Pons (tissue), 1 donor: ENCODE measurements at regions not wholly inside any gene's neighbourhood (a gene's known extent, or its start where the extent isn't known, plus 50 kb on each side); places are given as distances from the start of the nearest gene placed in this dataset.
"Not testable (repeated sequence)": the region's sequence is repeated elsewhere in the genome, so short reads cannot be mapped to it uniquely, and the experiment has no call there.

ENCODE experiments used
- DNase-seq: peaks from one replicate; pipeline ENCODE4 v3.0.0-alpha.2; 2016; ENCODE audit warnings: low spot score

DNA sequence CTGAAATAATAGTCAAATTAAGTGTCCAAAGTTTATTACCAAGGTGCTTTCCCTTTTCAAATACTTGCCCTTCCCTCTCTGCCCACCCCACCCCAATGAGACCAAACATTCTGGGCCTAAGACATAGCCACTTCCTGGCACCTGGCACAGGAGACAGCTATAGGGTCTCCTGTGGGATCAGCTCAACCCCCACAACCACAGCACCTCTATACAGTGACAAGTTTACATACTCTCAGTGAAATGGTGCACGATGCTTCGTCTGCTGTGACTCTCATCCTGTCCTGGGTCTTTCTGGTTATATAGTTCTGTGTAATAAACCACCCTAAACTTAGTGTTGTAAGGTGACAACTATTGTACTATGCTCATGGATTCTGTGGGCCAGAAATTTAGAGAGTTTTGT lies 466.2 kb downstream of the FBXO15 start:
- no peak for DNase-seq

DNA sequence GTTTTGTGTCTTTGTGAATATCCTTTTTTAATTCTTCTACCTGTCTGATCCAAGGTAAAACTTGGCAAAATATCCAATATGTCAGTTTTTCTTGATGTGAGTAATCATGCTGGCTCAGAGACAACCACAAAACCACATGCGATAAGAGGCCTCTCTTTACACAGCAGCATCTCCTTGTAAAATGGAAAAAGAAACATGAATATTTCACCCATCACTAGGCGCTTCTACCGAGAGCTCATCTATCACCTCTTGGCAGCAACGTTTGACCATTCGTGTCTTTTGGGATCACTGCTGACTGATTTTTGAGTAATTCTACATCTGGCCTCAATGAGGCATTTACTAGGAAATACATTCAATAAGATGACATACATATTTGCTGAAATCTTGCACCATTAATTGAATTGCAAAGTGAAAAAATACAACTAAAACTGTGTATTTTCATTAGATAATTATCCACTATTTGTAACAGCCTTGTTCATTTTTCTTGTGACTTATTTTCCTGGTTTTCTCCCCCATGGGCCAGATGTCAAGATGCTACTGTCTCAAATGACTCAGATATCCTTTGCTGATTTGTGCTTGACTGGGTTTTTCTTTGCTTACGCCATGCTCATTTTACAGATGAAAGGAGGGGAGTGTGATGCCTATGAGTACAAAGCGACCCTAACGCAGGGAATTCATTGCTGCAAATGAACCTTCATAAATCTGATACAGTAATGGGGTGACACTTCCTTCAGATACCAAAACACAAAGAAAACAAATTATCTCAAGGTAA lies 467.5 kb downstream of the FBXO15 start:
- DNase-seq = no peak

DNA sequence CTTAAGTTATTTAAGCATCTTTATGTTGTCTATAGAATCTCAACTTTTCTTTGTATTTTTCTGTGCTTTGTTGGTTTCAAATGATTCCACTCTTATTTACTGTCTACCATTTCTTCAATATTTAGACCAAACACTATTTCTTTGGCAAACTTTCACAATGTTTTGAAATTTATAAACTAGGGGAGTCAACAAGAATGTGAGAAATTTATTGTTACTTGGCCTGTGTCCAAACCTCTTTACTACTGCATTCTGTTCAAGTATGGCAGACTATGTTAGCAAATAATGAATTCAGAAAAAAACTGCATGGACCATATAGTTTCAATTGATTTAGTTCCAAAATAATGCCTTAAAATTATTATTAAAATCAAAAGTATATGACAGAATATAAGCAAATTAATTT lies 470.2 kb downstream of the FBXO15 start:
- no peak for DNase-seq

DNA sequence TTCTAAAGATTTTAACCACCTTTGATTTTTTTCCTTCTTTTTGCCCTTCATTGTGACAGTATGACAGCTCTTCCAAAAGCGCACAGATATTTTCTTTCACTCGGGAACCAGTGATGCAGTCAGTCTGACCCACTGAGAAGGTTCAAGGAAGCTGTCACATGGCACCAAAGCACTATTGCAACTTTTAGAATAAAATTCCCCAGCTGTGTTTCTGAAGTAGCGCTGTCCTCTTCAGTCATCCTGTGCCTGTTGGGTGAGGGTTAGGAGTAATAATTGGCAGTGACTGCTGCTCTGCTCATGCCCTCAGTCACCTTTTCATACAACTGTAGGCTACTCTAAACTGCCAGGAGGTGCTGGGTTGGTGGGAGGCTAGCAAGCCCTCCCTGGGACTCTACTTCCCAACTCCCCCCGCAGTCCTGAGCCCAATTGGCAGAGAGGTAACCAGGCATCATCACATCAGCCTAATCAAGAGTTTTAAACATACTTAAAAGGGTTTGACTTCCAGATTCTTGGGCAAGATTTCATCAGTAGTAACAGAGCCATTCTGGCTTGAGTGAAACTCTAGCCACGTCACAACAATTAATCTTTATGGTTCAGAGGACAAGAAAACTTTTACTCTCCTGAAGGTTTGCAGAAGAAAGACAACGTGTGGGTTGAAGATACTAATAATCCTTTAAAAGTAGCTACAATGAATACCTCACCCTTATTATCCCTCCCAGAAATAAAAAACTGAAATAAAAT lies 473.3 kb downstream of the FBXO15 start:
- DNase-seq = no peak

DNA sequence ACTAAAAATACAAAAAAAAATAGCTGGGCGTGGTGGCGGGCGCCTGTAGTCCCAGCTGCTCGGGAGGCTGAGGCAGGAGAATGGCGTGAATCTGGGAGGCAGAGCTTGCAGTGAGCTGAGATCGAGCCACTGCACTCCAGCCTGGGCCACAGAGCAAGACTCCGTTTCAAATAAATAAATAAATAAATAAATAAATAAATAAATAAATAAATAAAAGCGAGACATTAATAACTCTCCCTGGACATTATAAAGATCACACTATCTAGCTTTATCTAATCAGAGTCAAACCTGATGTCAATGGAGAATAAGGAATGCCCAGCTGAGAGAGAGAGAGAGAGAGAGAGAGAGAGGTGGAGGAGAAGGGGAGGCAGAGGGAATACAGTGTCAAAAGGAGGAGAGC lies 476.2 kb downstream of the FBXO15 start:
- not testable (repeated sequence) for DNase-seq

DNA sequence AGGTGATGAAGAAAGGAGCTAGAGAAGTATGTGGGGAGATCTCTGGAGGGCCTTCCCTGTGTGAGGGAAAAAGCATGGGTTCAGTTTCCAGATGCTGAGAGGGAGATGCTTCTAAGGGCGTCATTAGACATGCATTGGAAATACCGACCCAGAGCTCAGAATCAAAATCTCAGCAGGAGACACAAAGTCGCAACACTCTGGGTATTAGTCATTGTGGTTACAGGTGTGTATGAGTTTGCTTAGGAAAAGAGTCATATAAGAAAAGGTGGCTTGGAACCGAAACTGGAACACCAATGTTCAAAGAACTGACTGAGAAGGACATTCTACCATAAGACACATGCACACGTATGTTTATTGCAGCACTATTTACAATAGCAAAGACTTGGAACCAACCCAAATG lies 477.1 kb downstream of the FBXO15 start:
- DNase-seq = no peak

DNA sequence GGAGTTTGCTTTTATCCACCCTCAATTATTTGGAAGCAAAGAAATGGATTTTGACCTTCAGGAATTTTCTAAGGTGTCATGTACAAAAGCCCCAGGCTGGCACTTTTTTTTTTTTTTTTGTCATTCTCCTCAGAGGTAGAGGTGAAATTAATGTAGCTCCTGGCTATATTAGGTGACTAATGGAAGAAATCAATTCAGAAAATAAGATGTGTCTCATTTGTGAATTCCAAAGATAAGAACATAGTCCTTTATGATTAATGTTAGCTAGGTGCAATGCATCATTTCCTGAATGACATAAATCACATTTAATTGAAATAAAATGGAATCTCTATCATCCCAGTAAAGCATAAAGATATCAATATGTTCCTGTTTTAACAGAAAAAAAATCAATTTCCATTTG lies 477.6 kb downstream of the FBXO15 start:
- no peak for DNase-seq

DNA sequence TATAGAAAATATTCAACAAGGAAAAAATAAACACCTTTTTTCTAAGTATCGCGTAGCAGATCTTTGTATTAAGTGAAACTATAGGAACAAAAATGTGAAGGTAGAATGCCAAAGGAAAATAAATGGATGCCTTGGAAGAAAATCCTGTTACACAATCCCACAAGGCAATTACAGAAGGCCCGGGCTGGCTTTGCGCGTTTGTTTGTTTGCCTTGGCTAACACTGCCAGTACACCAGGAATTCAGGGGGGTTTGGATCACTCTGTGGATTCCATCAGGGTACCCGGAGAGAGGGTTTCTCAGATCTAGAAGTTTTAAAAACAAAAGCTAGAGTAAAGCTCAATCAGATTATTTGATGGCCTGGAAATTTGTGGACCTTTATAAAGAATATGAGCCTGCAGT lies 478.3 kb downstream of the FBXO15 start:
- DNase-seq = no peak

DNA sequence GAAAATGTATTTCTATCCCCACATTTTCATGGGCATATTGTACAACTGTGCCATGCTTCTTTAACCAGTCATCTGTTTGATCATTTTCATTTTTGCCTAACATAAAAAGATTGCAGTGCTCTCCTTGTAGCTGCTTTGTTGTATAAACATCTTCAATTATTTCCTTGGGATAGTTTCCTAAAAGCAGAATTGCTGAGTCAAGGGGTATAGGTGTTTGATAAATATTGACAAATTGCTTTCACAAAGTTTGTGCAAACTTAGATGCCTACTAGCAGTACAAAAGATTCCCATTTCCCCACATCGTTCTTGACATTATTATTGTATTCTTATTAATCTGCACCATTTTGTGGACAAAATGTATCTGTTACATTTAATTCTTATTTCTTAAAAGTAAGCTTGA lies 479.6 kb downstream of the FBXO15 start:
- no peak for DNase-seq

DNA sequence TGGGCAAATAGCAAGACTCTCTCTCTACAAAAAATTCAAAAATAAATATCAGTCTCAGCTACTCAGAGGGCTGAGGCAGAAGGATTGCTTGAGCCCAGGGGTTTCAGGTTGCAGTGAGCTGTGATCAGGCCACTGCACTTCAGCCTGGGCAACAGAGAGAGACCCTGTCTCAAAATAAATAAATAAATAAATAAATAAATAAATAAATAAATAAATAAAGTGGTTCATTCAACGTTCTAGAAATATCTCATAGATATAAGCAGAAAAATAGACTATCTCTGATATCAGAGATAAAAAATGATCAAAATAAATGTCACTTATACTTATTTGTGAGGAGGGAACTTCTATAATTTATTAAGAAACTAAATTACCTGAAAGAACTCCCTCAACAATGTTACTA lies 480.9 kb downstream of the FBXO15 start:
- no peak for DNase-seq

DNA sequence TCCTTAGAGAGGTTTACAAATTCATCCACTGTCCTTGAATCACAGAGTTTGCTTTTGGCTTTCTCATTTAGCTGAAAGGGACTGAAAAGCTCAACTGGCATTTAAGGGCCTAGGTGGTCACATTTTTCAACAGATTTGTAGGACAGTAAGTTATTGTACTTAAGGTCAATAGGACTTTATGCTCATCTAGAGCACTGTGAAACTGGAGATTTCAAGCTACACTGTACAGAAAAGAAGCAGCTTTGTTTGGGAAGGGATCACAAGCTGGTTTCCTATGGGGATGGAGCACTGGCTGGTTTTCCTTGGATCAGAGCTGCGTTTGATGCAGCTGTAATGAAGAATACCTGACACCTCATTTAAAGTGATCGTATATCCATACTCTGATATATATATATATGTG lies 482.7 kb downstream of the FBXO15 start:
- no peak for DNase-seq

DNA sequence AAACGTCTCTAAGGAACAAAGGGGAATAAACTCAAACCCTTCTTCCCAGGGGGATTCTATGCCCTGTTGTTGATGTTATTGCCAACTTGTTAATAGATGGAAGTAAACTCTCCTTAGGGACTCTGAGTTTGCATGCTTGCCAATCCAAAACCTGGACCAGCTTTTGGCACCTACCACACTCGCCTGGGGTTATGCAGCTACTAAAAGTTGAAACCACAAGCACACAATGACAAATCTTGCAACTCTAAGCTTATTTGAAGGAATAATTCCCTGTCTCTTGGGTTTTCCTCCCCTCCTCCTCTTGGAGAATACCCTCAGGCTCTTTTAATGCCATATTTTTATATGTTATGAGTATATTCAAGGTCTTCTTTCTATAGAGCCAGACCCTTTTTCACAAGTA lies 484.1 kb downstream of the FBXO15 start:
- no peak for DNase-seq

DNA sequence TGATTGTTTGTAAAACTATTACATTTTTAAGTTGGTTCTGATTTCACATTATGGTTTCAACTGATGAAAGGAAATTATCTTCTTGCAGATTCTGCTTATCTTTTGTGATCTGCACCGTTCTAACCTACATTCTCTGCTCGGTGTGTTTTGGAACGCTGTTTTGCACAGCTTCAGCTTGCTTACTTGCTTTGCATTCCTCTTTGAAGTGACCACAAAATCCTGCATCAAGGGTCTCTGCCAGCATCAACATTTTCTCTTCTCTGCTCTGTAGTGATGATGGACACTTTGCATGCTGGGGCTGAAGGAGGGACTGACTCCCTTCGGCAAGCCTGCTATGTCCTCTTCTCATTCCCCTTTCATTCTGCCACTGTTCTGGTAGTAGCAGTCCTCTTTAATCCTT lies 485.2 kb downstream of the FBXO15 start:
- no peak for DNase-seq

DNA sequence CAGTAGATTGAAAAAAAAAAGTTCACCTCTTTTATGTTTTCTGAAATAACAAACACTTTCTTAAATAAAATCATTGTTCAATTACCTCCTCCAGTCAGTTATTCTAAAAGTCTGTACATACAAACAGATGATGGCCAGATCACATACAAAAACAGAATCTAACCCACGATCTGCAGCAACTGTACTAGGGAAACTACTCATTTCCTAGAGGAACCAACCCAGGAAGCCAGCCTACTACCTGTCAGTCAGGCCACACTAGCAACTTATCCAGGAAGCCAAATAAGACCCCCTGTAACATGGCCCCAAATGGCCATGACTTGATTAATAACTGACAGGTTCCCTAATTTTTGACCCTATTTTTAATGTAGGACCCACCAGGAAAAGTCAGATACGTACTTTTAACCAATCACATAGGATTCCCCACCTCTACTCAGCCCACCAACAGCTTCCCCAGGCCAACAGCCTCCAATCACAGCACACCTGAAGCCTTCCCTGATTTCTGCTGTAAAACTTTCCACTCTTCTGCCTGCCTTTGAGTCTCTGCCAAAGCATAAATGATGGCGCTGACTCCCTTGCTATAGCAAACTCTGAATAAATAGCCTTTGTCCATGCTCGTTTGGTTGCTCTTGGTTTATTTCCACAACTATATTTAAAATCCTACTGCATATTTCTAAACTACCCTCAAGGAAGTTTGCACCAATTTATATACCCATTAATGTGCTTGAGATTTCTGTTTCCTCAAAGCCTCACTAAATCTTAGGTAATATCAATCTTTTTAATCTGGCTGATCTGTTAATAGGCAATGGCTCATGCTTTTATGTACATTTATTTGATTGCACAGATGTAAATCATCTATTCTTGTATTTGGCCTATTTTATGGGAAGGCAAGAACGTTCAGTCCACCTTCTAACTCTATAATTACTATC lies 486.4 kb downstream of the FBXO15 start:
- DNase-seq = no peak

DNA sequence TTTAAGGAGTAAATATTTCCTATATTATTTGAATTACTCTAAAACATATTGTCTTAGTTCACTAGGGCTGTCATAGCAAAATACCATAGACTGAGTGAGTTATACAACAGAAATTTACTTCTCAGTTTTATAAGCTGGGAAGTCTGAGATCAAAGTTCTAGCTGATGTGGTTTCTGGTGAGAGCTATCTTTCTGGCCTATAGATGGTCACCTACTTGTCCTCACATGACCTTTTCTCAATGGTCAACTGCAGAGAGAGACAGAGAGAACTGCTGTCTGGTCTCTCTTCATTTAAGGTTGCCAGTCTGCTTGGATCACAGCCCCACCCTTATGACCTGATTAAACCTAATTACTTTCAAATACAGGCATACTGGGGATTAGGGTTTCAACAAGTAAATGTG lies 490.9 kb downstream of the FBXO15 start:
- DNase-seq = no peak

DNA sequence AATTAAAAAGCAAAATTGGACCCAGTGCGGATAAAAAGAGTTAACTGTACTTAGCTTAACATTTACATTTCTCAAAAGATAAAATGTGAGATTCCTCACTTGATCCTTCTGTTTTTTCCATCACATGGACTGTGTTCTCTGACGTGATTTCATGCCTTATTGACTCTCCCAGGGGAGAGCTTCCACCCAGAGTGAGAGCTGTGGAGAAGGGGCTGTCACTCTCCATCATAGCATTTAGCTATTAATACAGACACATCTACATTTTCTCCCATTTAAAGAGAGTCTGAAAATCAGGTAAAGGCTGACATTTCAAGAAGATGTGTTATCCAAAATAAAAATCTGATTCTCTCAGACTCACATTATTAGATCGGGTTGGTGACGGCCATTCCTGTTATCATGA lies 493.8 kb downstream of the FBXO15 start:
- DNase-seq = no peak

DNA sequence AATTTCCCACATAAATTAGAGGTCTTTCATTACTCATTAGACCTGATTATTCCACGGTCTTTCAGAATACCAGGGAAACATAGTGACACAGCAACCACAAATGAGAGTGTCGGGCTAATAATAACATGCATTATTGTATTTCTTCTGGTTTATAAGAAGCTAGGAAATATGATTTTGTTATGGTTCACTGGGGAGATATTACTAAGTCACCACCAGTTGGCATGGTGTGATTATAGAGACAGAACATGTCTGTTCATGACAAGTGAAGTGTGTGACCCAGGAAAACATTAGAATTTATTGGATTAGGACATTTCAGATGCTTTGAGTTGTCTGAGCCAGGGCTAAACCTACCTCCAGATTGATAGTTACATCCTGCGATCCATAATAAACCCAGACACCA lies 494.4 kb downstream of the FBXO15 start:
- no peak for DNase-seq

DNA sequence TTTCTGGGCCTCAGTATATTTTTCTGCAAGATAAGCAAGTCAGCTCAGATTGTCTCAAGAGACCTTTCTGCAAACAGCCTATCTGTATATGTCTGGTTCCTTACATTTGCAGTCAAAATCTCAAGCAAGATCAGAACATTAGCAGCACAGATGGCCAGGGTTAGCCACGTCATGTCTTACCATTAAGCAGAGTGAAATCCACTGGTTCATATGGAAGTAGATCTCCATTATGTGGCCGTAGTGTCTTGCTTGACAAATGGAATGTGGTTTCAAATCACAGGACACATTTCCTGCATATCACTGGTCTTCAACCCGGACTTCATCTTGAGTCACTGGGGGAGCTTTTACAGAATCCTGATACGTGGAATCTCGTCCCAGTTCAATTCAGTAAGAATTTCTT lies 500.2 kb downstream of the FBXO15 start:
- no peak for DNase-seq

DNA sequence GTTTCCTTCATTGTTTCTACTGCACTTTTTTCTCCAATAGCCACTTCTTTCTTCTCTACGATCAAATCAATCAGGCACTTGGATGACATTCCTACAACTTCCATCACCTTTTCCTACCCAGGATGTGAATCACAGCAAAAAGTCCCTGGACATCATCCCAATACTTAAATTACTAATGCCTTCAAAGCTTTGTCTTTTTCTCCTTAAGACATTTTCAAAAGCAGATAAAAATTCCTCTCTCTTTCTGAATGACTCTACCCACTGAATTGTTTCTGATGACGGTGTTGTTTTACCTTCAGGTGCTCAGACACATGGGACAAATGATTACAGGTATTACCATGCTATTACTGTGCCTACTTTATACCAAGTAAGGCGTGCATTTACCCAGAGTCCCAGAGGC lies 500.9 kb downstream of the FBXO15 start:
- DNase-seq = no peak

DNA sequence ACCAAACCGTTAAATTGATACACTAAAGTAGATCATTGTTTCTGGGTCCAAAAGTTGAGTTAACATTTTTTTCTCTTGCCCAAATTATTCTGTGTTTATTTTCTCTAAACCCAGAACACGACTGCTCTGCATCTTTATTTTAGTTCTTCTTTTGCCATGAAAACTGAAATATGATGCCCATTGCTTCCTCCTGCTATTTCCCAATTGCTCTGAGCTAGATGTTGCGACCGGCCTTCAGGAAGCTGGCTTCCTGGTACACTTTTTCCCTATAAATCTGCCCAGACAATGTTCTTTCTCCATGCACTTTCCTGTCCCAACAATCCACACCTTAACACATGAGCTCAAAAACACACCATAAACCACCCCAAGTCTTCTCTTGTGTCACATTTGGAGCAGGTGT lies 501.4 kb downstream of the FBXO15 start:
- DNase-seq = no peak

DNA sequence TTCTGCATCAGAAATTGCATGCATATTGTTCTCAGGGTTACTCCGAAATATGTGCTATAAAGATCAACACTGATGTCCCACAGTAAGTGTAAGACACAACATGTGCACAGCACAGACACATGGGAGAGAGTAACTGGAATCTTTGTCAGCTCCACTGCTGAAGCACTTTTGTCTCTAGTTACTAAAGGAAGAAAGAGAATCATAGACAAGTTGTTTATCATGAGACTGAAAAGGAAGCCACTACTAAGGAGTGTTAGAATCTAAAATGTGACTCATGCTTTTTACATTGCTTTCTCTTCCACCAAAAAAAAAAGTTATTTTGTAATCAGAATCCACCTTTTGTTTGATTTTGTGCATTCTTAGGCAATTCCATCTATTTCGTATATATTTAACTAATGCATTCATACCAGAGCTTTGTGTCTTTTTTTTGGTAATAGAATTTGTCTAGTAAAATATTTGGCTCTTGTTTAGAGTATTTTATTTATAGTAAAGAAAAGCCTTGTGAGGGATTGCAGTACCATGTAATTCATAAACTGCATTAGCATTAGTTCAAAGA lies 502.4 kb downstream of the FBXO15 start:
- DNase-seq = no peak

DNA sequence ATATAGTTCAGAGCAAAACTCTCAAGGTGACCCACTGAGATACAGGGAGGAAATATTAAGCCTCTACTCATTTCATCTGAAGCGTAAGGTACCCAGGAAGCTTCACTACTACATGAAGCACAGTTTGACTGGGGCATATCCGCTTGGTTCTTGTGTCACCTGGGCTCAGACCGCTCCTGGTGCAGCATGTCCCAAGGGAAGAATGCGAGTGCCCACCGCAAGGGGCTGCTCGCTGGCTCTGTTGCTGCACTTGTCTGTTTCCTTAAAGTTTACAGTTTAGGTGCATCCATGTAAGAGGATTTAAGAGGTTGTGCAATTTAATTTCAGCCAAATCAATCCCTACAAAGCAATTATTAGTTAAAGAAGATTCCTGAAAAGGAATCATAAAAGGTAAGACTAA lies 507.8 kb downstream of the FBXO15 start:
- no peak for DNase-seq
